Iris pigment epithelial cell (primary cell): ENCODE measurements at regions not wholly inside any gene's neighbourhood (a gene's known extent, or its start where the extent isn't known, plus 50 kb on each side); places are given as distances from the start of the nearest gene placed in this dataset.
A peak's percentile ranks its signal among the peaks of the same experiment; 100 is the strongest.
"Not testable (repeated sequence)": the region's sequence is repeated elsewhere in the genome, so short reads cannot be mapped to it uniquely, and the experiment has no call there.

ENCODE experiments used
- DNase-seq: peaks from one replicate; pipeline ENCODE4 v3.0.0-alpha.2; 2011; ENCODE audit warnings: low read depth

GRCh38 chr2:180540761-180541160, 439.6 kb upstream of the UBE2E3 start:
- DNase-seq: no peak

GRCh38 chr2:180539541-180539940, 440.9 kb upstream of the UBE2E3 start:
- DNase-seq: no peak

- no peak for DNase-seq
These were observed 445.1 kb upstream of the UBE2E3 start for GRCh38 chr2:180535289-180535688.

DNA sequence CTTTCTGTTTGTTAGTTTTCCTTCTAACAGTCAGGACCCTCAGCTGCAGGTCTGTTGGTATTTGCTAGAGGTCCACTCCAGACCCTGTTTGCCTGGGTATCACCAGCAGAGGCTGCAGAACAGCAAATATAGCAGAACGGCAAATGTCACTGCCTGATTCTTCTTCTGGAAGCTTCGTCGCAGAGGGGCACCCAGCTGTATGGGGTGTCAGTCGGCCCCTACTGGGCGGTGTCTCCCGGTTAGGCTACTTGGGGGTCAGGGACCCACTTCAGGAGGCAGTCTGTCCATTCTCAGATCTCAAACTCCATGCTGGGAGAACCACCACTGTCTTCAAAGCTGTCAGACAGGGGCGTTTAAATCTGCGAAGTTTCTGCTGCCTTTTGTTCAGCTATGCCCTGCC, 448.6 kb upstream of the UBE2E3 start:
- not testable (repeated sequence) for DNase-seq

DNA sequence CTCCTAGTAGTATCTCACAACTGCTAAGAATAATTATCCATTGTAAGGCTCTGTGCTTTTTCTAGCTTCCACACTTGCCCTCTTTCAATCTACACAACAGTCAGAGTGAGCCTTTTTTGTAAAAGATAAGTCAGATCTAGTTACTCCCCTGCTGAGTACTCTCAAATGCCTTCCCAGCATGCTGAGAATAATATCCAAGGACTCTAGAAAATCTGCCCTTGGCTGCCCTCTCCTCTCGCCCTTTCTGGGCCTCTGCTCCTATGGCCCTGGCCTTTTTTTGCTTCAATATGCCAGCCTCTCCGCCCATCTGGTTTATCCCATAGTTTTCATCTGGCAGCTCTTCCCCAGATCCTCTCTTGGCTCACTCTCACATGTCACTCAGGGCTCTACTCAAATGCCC, 455.9 kb upstream of the UBE2E3 start:
- peak; percentile 25 for DNase-seq

DNA sequence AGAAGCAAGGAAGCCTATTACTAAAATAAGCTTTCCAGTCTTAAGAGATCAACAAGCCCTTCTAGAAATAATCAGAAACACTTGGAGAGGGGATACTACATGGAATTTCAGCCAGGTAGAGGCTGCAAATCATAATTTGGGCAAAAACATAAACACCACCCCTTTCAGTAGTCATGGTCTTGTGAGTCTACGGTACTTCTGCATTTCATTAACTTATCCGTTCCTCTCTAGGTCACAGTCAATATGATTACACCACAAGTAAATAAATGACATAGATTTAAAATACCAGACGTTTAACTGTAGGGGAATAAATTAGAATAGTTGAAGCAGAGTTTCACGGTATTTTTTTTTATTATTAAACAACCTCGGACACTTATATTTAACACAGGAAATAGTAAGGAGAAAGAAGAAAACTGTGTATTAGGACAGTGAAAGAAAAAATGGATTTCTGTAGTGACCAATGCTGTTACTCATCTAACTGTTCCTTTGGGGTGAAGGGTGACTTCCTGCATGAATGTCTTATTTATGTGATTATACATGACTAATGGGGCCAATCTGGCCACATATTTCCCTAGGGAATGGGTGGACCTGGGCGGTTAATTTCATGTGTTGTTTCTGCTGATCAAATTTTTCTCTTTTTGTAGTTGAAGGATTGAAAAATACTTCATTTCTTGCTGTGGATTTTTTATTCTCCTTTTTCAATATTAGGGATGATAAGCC, 456.6 kb upstream of the UBE2E3 start:
- DNase-seq: peak; percentile 92

DNA sequence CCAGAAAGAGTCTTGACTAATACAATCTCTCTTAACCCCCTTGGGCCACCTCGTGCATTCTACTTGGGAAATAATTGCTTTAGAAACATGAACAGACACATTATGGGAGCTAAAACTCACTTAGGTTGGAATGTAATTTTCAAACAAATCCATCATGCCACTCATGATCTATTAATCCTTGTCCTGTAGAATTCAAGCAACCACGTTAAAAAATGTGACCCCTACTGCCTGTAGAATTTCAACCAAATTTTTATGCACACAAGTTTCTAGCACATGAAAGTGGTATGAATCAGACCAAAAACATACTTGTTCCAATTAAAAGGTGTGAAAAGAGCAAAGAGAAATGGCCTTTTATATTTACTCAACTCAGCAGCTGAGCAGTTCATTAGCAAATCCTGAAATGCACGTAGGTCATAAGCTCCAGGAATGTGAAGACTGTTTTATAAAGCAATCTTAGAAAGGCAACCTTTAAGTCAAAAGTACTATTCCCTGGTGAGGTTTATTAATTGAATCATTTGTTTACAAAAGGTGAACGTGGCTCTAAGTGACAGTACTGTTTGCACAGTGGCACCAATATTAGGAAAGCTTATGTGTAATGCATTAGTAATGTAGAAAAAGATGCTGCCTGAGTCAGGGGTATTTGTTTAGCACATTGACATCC, 459.4 kb upstream of the UBE2E3 start:
- DNase-seq: peak; percentile 58

DNA sequence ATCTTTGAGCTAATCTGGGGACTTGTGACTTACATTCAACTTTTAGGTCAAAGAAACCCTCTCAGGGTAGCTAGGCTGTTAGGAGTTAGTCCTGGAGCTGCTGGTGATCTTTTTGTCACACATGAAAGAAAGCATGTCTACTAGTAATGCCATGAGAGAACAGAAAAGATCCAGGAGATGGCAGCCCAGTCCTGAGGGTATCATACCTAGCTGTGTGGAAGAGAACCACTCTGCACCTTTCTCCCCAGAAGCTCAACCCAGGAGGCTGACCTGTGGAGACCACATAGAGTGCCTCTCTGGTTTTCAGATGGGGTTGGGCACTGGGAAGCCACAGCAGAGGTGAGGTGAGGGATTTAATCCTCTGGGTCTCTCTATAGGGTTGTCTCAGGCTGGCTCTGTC, 460.2 kb upstream of the UBE2E3 start:
- no peak for DNase-seq

GRCh38 chr2:180519276-180519675, 461.1 kb upstream of the UBE2E3 start:
- peak; percentile 75 for DNase-seq

DNA sequence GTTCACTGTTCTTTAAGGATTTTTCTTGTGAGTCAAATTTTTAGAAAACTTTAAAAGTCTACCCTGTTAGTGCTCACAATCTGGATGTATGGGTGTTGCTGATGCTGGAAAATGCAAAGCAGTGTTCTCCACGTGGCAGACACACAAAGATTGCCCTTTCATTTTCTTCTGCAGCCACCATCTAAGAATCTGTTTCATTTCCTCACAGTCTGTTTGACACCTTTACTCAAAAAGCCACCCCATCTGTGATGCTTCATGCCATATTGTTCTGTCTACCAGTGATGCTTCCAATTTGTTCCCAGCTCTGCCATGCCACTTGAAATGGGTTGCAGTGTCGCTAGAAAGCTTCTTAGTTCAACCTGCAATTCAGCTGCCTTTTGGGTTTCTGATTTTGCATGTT, 464.2 kb upstream of the UBE2E3 start:
- DNase-seq: no peak

DNA sequence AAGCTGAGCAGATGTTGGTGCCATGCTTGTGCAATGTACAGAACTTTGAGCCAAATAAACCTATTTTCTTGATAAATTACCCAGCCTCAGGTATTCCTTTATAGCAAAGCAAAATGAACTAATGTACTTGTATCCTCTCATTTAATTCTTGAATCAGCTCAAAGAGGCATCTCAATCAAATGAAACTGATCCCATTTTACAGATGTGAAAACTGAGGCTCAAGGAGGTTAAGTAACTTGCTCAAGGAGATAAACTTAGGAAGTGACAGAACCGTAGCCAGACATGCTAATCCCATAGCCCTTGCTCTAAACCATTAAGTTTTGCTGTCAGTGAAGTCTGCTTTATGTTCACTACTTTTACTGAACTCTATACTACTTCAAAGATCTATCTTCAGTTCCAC, 467.0 kb upstream of the UBE2E3 start:
- no peak for DNase-seq

GRCh38 chr2:180508458-180508857, 471.9 kb upstream of the UBE2E3 start:
- no peak for DNase-seq

DNA sequence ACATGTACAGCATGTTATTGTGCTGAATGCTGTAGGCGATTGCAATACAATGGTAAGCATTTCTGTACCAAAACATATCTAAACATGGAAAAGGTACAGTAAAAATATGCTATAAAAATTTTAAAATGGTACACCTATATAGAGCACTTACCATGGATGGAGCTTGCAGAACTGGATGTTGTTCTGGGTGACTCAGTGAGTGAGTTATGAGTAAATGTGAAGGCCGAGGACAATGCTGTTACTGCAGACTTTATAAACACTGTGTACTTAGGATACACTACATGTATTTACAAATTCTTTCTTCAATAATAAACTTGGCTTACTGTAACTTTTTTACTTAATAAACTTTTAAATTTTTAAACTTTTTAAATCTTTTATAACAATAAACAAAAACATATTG, 473.4 kb upstream of the UBE2E3 start:
- peak; percentile 59 for DNase-seq

DNA sequence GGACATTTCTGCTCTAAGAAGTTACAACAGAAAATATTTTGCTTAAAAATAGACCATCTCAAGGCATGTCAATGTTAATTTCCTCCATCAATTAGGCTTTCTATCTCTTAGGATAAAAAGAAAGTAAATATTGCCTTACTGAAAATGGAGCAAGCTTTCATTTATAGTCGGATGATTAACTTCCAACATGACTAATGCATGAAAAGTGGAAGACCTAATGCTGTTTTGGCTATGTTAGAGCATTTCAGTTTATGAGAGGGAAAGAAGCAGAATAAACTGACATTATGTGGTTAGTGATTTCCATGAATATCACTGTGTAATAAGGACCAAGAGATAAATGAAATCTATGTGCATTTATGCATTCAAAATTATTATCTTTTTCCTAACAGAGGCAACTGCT, 475.2 kb upstream of the UBE2E3 start:
- DNase-seq: peak; percentile 44

DNA sequence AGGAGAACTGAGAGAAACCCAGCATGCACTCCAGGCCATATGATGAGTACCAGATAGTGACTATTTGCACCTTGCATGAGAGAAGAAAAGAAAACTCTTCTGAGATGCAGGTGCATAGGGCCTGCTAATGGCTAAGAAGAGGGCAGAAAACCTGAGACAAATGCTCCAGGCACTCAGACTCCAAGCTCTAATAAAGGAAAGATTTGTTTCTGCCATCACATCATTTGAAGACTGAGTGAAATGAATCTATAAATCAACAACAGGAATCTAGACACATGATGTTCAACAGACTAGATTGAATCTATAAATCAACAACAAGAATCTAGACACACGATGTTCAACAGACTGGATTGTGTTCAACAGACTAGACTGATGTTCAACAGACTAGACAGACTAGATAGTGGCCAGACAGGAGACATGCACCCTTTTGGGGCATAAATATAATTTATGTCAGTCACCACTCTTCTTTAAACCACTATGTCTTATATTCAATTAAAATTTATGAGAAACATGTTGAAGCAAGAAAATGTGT, 482.7 kb upstream of the UBE2E3 start:
- DNase-seq: no peak

DNA sequence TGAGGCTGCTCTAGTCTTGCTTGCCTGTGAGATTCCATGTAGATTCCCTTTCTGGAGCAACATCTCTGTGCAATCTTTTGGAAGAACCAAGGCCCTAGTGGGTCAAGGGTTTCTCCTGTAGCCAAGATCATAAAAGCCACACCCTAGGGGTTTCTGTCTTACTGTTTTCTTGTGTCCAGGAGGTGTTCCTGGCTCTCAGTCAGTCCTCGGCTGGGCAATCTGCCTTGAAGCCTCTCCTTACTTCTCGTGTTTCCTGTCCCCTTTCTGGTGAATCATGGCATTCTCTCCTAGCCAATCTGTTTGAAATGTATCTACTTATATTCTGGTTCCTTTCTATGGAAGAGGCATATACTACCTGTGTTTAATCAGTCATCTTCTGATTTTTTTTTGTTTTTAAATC, 484.8 kb upstream of the UBE2E3 start:
- DNase-seq: peak; percentile 31

- no peak for DNase-seq
These were observed 486.1 kb upstream of the UBE2E3 start for GRCh38 chr2:180494286-180494685.

DNA sequence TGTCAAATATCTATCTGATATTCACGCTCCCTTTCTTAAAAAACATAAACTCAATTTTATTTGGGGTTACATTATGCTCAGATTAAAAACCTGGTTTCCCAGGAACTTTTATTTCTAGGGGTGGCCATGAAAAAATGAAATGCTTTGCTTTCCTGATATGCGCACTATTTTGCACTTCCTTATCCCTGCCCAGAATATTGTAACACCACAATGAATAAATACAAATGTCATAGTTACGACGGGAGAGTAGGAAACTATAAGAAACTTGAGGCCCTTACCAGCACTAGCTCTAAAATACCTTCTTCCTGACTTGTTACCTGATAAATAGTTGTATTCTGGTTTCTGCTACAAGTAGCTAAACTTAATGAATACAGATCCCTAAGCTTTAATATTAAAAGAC, 475.6 kb upstream of the CWC22 start:
- no peak for DNase-seq

DNA sequence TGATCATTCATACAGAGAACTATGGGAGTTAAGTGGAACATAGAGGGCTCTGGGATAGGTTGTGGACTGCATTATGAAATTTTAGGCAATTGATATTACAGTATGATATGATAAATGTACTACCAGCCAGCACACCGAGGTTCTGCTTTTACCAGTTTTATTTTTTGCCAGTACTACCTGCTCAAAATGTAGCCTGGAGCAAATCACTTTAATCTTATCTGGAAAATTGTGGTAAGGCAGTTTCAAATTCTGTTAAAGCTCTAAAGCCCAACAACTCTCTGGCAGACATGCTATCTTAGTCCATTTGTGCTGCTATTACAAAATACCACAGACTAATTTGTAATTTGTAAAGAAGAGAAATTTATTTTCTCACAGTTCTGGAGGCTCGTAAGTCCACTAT, 474.9 kb upstream of the CWC22 start:
- DNase-seq: no peak

DNA sequence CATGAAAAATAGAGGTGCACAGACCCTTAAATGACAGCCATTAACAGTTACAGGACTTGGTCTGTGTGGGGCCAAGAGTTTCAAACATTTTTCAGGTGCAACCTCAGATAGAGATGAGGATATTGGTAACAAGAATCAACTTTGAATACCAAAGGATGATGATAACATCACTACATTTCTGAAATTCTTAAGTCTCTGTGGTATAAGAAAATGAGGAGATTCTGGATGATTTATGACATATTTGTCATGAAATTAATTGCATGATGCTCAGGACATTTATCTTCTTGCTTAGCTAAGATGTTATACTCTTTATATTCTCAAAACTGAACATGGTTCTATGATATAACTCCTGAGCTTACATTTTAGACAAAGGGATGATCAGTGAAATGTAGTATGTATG, 471.8 kb upstream of the CWC22 start:
- no peak for DNase-seq

- no peak for DNase-seq
These were observed 467.6 kb upstream of the CWC22 start for GRCh38 chr2:180474716-180475115.

DNA sequence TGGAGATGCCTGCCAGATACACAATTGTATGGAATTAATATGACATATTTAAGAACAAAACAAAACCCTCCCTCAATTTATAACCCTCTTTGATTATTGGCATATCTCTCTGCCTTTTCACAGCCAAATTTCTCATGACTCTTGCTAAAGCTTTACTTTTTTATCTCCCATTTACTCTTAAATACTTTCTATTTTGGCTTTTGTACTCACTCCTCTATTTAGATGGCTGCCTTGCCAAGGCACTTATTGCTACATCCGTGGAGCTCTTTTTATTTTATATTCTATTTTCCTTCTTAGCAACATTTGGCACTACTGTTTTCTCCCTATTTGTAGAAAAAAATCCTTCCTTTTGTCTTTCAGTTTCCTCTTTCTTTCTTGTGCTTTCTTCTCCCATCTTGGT, 466.4 kb upstream of the CWC22 start:
- DNase-seq: no peak

- DNase-seq: no peak
These were observed 465.0 kb upstream of the CWC22 start for GRCh38 chr2:180472133-180472532.

GRCh38 chr2:180463608-180464007, 456.5 kb upstream of the CWC22 start:
- DNase-seq: no peak
